ENCODE measurements at regions not wholly inside any gene's neighbourhood (a gene's known extent, or its start where the extent isn't known, plus 50 kb on each side); places are given as distances from the start of the nearest gene placed in this dataset.

- TF ChIP-seq EZH2 (IDR thresholded peaks at IDR 0.05; ENCODE audit: borderline replicate concordance, insufficient read depth, low read depth, low read length, poor library complexity, severe bottlenecking) (no peak), CTCF (IDR thresholded peaks at IDR 0.05) (no peak)
Measured at GRCh38 chr3:153657046-153657445, 464.1 kb upstream of the ARHGEF26 start.
